Cardiac fibroblast (primary cell): ENCODE measurements at regions not wholly inside any gene's neighbourhood (a gene's known extent, or its start where the extent isn't known, plus 50 kb on each side); places are given as distances from the start of the nearest gene placed in this dataset.

Experiments
- DNase-seq, 2 donors: peaks; one replicate each; pipeline versions ENCODE4 v3.0.0 to v3.0.0-alpha.2; 2010; ENCODE audit warnings: low read depth in 2 of 2
- H3K4me3 ChIP-seq, 2 donors: replicated peaks in 1 of 2; 1 replicate in 1 of 2; 2 replicates in 1 of 2; pipeline ENCODE4 v1.5.1; 2011; ENCODE audit warnings: low read depth in 2 of 2, low read length in 2 of 2, mild to moderate bottlenecking in 2 of 2, moderate library complexity in 1 of 2
- CTCF ChIP-seq: IDR thresholded peaks from one replicate; pipeline ENCODE4 v1.5.1; 2011; ENCODE audit warnings: low read depth, mild to moderate bottlenecking, low read length, inconsistent platforms

- no peak for DNase-seq
- no peak overlapping the region for H3K4me3 ChIP-seq
- no peak for TF ChIP-seq CTCF
Measured at GRCh38 chr1:230009611-230010313, 57.3 kb upstream of the GALNT2 start.

- no peak overlapping the region for H3K4me3 ChIP-seq
- DNase-seq = no peak
- no peak for TF ChIP-seq CTCF
Measured at GRCh38 chr1:230010603-230011332, 56.3 kb upstream of the GALNT2 start.

GRCh38 chr1:230011333-230012092 is 55.5 kb upstream of the GALNT2 start:
- no peak overlapping the region for H3K4me3 ChIP-seq
- TF ChIP-seq CTCF = no peak
- DNase-seq = no peak

- no peak overlapping the region for H3K4me3 ChIP-seq
- DNase-seq = no peak
- TF ChIP-seq CTCF = no peak
Measured at GRCh38 chr1:230012093-230012393, 55.0 kb upstream of the GALNT2 start.

GRCh38 chr1:230012741-230013140 is 54.3 kb upstream of the GALNT2 start:
- TF ChIP-seq CTCF = no peak
- H3K4me3 ChIP-seq = no peak overlapping the region
- DNase-seq = no peak

GRCh38 chr1:230016159-230016558 is 50.9 kb upstream of the GALNT2 start:
- TF ChIP-seq CTCF = no peak
- DNase-seq = no peak

More at GRCh38 chr1:230016159-230016558, 50.9 kb upstream of the GALNT2 start:
- no peak overlapping the region for H3K4me3 ChIP-seq
